HG02623 (cell line): ENCODE measurements at regions not wholly inside any gene's neighbourhood (a gene's known extent, or its start where the extent isn't known, plus 50 kb on each side); places are given as distances from the start of the nearest gene placed in this dataset.

ENCODE experiments used
- ATAC-seq: cut with Tn5 transposase; IDR thresholded peaks from one replicate; pipeline ENCODE4 v1.9.1; 2021; ENCODE audit warnings: moderate library complexity; ENCODE audit not compliant: unreplicated experiment

GRCh38 chr2:12827721-12828120 lies 111.0 kb downstream of the TRIB2 start:
- ATAC-seq = no peak

- ATAC-seq = no peak
These were observed 112.2 kb downstream of the TRIB2 start for GRCh38 chr2:12828980-12829379.

- ATAC-seq = no peak
These were observed 114.3 kb downstream of the TRIB2 start for GRCh38 chr2:12831016-12831415.

- no peak for ATAC-seq
These were observed 117.5 kb downstream of the TRIB2 start for GRCh38 chr2:12834239-12834638.

GRCh38 chr2:12835733-12836132 lies 119.0 kb downstream of the TRIB2 start:
- ATAC-seq = no peak

- ATAC-seq = no peak
These were observed 122.6 kb downstream of the TRIB2 start for GRCh38 chr2:12839339-12839738.

- ATAC-seq = no peak
These were observed 124.3 kb downstream of the TRIB2 start for GRCh38 chr2:12841021-12841420.

- ATAC-seq = no peak
These were observed 126.2 kb downstream of the TRIB2 start for GRCh38 chr2:12842917-12843316.

GRCh38 chr2:12844511-12844910 lies 127.8 kb downstream of the TRIB2 start:
- ATAC-seq = no peak

- no peak for ATAC-seq
These were observed 131.2 kb downstream of the TRIB2 start for GRCh38 chr2:12847694-12848575.

GRCh38 chr2:12852135-12852534 lies 135.4 kb downstream of the TRIB2 start:
- no peak for ATAC-seq

GRCh38 chr2:12854001-12854530 lies 137.3 kb downstream of the TRIB2 start:
- ATAC-seq = no peak

- no peak for ATAC-seq
These were observed 138.8 kb downstream of the TRIB2 start for GRCh38 chr2:12855508-12855907.

GRCh38 chr2:12856934-12857601 lies 140.3 kb downstream of the TRIB2 start:
- ATAC-seq = no peak

- ATAC-seq = no peak
These were observed 141.2 kb downstream of the TRIB2 start for GRCh38 chr2:12857891-12858290.

GRCh38 chr2:12858786-12859185 lies 142.1 kb downstream of the TRIB2 start:
- no peak for ATAC-seq

- no peak for ATAC-seq
These were observed 144.7 kb downstream of the TRIB2 start for GRCh38 chr2:12861344-12861930.

- ATAC-seq = no peak
These were observed 145.8 kb downstream of the TRIB2 start for GRCh38 chr2:12862541-12862940.

GRCh38 chr2:12863937-12864336 lies 147.2 kb downstream of the TRIB2 start:
- no peak for ATAC-seq

- ATAC-seq = no peak
These were observed 151.0 kb downstream of the TRIB2 start for GRCh38 chr2:12867631-12868287.

GRCh38 chr2:12870692-12871091 lies 154.0 kb downstream of the TRIB2 start:
- no peak for ATAC-seq
